Amygdala (tissue), 56 donors: ENCODE measurements at regions not wholly inside any gene's neighbourhood (a gene's known extent, or its start where the extent isn't known, plus 50 kb on each side); places are given as distances from the start of the nearest gene placed in this dataset.

ENCODE experiments used
- DNase-seq, 56 donors: peaks; one replicate each; lab custom pipeline; 2025; lab: John Stamatoyannopoulos, UW

DNA sequence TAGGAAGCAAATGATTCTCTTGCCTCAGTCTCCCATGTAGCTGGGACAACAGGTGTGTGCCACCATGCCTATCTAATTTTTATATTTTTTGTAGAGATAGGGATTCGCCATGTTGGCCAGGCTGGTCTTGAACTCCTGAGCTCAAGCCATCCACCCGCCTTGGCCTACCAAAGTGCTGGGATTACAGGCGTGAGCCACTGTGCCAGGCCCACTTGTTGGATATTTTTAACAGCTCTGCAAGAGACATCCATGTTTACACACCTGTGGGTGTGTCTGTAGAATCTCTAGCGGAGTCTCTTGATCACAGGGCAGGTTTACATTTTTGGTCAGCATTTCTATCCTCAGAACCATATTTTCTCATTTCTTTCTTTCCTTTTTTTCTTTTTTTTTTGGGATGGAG is 53.1 kb upstream of the ZFP64 start:
- DNase-seq, result no peak

DNA sequence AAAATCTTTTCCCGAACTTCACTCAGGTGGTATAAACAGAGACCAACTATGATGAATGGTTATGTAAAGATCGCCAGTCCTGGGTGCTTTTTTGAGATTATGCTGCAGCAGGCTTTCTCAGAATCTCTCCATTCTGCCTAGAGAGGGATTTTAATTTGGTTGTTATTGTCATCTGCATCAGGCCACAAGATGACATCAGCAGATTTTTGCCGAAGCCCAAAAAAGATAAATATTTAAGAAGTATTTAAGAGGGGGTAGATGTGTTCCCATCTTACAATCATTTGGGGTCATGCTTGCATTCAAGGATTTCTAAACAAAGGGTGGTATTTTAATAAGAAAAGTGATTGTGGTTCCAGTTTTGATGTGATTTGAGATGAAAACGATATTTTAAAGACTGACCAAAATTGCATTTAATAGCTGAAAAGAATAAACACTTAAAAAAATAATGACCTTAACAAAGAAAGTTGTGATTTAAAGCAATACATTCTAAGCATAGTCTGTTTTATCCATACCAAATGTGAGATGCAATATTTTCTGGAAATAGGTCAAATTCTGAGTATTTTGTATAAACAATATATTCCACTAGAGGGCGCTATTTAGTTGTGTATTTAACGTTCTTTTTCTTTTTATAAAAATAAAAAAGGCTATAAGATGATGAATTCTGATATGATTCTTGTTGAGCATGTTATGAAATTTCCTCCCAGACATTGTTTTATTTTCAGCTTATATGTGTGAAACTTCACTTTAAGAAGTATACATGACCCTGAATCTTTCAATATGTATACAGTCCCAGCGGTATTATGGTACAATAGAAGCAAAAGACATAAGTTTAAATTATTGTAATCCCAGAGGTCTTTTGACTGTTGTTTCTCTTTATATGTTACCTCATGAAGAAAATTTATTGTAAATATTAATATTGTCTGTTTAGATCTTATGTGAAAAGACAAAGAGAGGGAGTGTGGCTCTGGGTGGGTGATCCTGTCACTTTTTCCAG is 51.0 kb upstream of the ZFP64 start:
- DNase-seq, result no peak
